ENCODE measurements at regions not wholly inside any gene's neighbourhood (a gene's known extent, or its start where the extent isn't known, plus 50 kb on each side); places are given as distances from the start of the nearest gene placed in this dataset.

DNA sequence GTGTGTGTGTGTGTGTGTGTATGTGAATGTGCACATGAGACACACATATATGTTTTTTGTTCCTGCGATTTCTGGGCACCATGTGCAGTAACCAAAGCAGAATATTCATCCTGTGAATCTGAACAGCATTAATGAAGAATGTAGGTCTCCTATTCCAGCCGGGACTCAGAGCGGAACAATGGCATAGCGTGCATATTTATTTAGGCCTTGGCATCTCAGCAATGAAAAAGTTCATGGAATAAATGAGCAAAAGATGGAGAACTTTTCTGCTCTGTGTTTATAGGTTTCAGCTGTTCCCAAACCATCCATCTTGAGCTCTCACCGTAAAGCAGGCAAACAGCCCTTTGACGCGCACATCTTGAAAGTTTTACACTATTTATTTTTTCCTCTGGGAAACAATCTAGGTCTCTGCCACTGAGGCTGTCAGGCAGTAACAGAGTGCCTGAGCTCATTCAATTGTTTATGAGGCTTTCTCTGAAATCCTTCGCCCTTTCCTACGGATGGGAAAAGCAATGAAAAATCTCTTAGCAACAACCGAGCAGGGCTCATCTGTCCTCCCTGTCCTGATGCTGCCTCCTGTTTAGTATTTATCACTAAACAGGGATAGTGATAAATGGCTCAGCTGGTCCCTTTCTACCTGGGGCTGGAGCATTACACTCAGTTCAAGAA lies 65.9 kb upstream of the KCNK12 start:
- TF ChIP-seq, protein P1, sequence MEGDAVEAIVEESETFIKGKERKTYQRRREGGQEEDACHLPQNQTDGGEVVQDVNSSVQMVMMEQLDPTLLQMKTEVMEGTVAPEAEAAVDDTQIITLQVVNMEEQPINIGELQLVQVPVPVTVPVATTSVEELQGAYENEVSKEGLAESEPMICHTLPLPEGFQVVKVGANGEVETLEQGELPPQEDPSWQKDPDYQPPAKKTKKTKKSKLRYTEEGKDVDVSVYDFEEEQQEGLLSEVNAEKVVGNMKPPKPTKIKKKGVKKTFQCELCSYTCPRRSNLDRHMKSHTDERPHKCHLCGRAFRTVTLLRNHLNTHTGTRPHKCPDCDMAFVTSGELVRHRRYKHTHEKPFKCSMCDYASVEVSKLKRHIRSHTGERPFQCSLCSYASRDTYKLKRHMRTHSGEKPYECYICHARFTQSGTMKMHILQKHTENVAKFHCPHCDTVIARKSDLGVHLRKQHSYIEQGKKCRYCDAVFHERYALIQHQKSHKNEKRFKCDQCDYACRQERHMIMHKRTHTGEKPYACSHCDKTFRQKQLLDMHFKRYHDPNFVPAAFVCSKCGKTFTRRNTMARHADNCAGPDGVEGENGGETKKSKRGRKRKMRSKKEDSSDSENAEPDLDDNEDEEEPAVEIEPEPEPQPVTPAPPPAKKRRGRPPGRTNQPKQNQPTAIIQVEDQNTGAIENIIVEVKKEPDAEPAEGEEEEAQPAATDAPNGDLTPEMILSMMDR (IDR thresholded peaks at IDR 0.05): no peak
- no peak for TF ChIP-seq POLR2A (IDR thresholded peaks at IDR 0.05)
